ENCODE measurements at regions not wholly inside any gene's neighbourhood (a gene's known extent, or its start where the extent isn't known, plus 50 kb on each side); places are given as distances from the start of the nearest gene placed in this dataset.

DNA sequence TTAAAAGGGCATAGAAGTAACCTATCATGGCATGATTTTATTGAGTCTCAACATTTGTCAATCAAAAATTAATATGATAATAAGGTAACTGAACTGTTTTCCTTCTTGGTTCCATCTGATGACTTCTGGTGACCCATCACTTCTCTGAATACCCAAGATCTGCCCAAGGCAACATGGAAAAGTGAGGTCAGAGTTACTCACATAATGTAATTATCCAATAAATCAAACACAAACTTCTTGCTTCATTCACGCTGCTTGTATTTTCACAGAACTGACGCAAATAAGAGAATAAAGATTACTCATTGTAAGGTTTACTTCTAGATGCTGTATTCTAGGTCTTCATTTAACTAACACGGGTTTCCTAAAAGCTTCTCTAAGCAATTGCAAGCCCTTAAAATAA, 361.6 kb downstream of the RBM26 start:
- intact Hi-C loops (cut with micrococcal nuclease), result no loop called here
- no peak for DNase-seq
- H3K4me1 ChIP-seq, result no peaks in the 10 kb centered on the region
- no peaks in the 10 kb centered on the region for H3K36me3 ChIP-seq
- no peak overlapping the region for H3K4me3 ChIP-seq
- TF ChIP-seq, protein P1, sequence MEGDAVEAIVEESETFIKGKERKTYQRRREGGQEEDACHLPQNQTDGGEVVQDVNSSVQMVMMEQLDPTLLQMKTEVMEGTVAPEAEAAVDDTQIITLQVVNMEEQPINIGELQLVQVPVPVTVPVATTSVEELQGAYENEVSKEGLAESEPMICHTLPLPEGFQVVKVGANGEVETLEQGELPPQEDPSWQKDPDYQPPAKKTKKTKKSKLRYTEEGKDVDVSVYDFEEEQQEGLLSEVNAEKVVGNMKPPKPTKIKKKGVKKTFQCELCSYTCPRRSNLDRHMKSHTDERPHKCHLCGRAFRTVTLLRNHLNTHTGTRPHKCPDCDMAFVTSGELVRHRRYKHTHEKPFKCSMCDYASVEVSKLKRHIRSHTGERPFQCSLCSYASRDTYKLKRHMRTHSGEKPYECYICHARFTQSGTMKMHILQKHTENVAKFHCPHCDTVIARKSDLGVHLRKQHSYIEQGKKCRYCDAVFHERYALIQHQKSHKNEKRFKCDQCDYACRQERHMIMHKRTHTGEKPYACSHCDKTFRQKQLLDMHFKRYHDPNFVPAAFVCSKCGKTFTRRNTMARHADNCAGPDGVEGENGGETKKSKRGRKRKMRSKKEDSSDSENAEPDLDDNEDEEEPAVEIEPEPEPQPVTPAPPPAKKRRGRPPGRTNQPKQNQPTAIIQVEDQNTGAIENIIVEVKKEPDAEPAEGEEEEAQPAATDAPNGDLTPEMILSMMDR (IDR thresholded peaks at IDR 0.05; ENCODE audit: borderline replicate concordance), result no peak
- no peaks in the 10 kb centered on the region for H3K9me3 ChIP-seq (replicated peaks)
- H3K27ac ChIP-seq (replicated peaks), result no peak overlapping the region
- no peaks in the 10 kb centered on the region for H3K27me3 ChIP-seq (ENCODE audit: low read depth)

DNA sequence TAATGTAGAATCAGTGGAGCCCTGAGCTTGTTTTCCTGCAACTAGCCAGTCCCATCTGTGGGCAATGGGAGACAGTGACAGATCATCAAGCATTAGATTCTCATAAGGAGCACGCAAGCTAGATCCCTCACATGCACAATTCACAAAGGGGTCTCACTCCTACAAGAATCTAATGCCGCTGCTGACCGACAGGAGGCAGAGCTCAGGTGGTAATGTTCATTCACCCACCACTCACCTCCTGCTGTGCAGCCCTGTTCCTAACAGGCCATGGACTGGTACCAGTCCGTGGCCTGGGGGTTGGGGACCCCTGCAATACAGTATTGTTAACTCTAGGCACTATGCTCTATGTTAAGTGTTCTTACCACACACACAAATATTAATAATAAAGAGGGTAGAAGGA, 362.8 kb downstream of the RBM26 start:
- intact Hi-C loops (cut with micrococcal nuclease), result no loop called here
- no peaks in the 10 kb centered on the region for H3K4me1 ChIP-seq
- no peaks in the 10 kb centered on the region for H3K27me3 ChIP-seq (ENCODE audit: low read depth)
- H3K4me3 ChIP-seq, result no peak overlapping the region
- H3K27ac ChIP-seq (replicated peaks), result no peak overlapping the region
- no peak for DNase-seq
- H3K36me3 ChIP-seq, result no peaks in the 10 kb centered on the region
- H3K9me3 ChIP-seq (replicated peaks), result no peaks in the 10 kb centered on the region
- TF ChIP-seq, protein P1 (IDR thresholded peaks at IDR 0.05; ENCODE audit: borderline replicate concordance), result no peak

DNA sequence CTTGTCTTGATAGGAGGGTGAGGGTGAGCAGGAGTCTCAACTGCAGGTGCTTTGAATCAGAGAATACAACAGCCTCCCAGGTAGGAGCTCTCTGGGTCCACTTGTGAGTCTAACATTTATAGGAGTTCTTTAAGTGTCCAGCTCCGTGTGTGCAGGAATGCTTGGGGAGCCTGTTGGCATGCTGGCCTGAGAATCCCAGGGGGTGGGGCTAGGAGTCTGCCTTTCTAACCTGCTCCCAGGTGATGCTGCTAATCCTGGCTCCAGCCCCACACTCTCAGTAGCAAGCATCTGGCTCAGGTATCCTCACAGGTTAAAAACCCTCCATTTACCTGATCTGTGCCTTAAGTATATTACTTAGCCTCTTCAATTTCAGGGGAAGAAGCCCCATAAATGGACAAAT, 368.9 kb downstream of the RBM26 start:
- TF ChIP-seq, protein P1 (IDR thresholded peaks at IDR 0.05; ENCODE audit: borderline replicate concordance), result no peak
- Histone ChIP-seq H3K27ac (replicated peaks) (no peak overlapping the region), H3K9me3 (replicated peaks) (no peaks in the 10 kb centered on the region), H3K27me3 (ENCODE audit: low read depth) (no peaks in the 10 kb centered on the region), H3K36me3 (no peaks in the 10 kb centered on the region), H3K4me1 (no peaks in the 10 kb centered on the region), H3K4me3 (no peak overlapping the region)
- DNase-seq, result no peak
- intact Hi-C loops (cut with micrococcal nuclease), result no loop called here

DNA sequence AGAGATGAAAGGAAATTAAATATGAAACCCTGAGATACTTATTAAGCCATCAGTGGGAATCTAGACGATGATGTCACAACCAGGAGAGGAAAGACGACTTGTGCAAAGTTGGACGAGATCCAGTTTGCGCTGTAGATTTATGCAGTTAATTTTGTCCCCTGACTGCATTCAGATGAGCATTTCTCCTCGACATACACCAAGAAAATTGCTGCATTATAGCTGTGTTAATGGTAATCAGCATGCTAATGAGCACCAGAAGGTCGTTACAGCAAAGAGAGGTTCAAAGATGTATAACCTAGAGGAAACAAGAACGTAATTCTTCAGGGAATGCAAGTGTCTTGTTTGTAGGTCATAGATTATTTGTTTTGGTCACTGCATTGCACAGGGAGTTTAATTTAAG, 371.7 kb downstream of the RBM26 start:
- Histone ChIP-seq H3K4me1 (no peaks in the 10 kb centered on the region), H3K9me3 (replicated peaks) (no peaks in the 10 kb centered on the region), H3K36me3 (no peaks in the 10 kb centered on the region), H3K4me3 (no peak overlapping the region), H3K27me3 (ENCODE audit: low read depth) (no peaks in the 10 kb centered on the region), H3K27ac (replicated peaks) (no peak overlapping the region)
- intact Hi-C loops (cut with micrococcal nuclease), result no loop called here
- DNase-seq, result no peak
- TF ChIP-seq, protein P1 (IDR thresholded peaks at IDR 0.05; ENCODE audit: borderline replicate concordance), result no peak

DNA sequence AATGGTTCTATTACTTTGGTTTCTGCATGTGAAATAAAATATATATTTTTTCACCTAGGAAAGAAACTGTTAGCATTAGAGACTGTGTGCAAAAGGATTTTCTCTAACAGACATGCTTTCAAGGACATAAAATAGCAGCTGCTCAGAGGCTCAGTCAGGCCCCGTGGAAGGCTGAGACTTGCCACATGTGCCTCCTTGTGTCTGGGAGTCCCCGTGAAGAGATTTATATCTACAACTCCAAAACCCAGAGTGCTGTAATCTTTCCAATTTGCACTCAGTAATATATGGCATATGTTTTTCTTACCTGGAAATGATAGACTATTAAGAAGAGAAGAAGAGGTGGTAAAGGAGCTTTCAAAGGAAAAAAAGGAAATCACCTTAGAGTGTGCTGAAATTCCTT, 371.6 kb upstream of the OBI1 start:
- DNase-seq, result no peak

More for the DNA sequence above, 371.6 kb upstream of the OBI1 start:
- Histone ChIP-seq H3K36me3 (no peaks in the 10 kb centered on the region), H3K4me1 (no peaks in the 10 kb centered on the region), H3K27me3 (ENCODE audit: low read depth) (no peaks in the 10 kb centered on the region), H3K27ac (replicated peaks) (no peak overlapping the region), H3K9me3 (replicated peaks) (no peaks in the 10 kb centered on the region), H3K4me3 (no peak overlapping the region)
- intact Hi-C loops (cut with micrococcal nuclease), result no loop called here
- TF ChIP-seq, protein P1 (IDR thresholded peaks at IDR 0.05; ENCODE audit: borderline replicate concordance), result no peak

Measured in left ventricle myocardium inferior (tissue), 1 donor.